AG09309 (cell line): ENCODE measurements at regions not wholly inside any gene's neighbourhood (a gene's known extent, or its start where the extent isn't known, plus 50 kb on each side); places are given as distances from the start of the nearest gene placed in this dataset.

Experiments used
- DNase-seq: peaks from one replicate; pipeline ENCODE4 v3.0.0-alpha.2; 2010; ENCODE audit warnings: low read depth
- H3K4me3 ChIP-seq: 2 replicates; pipeline ENCODE4 v1.5.1; 2011; ENCODE audit warnings: mild to moderate bottlenecking, low read depth, low read length, moderate library complexity; ENCODE audit not compliant: control insufficient read depth
- TF ChIP-seq, protein P1 (sequence below): IDR thresholded peaks from 2 replicates; pipeline ENCODE4 v1.5.1; 2011; ENCODE audit warnings: mild to moderate bottlenecking, low read depth, low read length, inconsistent platforms; ENCODE audit not compliant: insufficient read depth, control insufficient read depth; ENCODE audit errors: missing control alignments

DNA sequence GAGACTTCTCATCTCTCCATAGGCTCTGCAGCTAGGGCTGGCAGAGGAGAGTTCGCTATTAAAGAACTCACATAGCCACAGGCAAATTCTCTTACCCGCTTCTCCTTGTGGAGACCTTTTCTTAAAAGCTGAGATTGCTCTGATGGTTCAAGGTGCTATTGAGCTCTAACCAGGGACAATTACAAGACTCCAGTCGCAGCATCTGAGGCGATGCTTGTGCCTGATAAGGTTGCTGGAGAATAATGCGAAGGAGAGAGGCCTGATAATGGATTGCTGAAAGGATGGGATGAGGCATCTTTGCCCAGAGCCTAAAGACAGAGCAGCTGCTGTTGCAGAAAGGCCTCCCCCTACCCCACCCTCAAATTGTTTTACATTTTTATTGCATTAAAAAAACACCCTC, 244.5 kb upstream of the SOX14 start:
- H3K4me3 ChIP-seq, result no peak overlapping the region
- TF ChIP-seq, protein P1, sequence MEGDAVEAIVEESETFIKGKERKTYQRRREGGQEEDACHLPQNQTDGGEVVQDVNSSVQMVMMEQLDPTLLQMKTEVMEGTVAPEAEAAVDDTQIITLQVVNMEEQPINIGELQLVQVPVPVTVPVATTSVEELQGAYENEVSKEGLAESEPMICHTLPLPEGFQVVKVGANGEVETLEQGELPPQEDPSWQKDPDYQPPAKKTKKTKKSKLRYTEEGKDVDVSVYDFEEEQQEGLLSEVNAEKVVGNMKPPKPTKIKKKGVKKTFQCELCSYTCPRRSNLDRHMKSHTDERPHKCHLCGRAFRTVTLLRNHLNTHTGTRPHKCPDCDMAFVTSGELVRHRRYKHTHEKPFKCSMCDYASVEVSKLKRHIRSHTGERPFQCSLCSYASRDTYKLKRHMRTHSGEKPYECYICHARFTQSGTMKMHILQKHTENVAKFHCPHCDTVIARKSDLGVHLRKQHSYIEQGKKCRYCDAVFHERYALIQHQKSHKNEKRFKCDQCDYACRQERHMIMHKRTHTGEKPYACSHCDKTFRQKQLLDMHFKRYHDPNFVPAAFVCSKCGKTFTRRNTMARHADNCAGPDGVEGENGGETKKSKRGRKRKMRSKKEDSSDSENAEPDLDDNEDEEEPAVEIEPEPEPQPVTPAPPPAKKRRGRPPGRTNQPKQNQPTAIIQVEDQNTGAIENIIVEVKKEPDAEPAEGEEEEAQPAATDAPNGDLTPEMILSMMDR, result no peak
- DNase-seq, result no peak

DNA sequence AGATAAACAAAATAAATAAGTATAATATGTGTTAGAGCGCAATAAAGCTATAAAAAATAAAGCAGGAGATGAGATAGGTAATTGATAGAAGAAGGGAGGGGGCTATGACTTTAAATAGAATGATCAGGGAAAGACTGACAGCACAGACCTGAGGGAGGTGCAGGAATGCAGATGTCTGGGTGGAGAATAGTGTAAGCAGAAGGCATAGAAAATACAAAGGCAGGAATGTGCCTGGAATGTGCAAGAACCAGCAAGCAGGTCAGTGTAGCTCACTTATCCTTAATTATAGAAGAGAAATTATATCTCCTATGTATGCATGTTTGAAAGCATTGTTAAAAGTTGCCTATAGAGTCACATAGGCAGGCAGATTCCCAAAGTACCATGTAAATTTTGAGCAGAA, 239.4 kb upstream of the SOX14 start:
- H3K4me3 ChIP-seq, result no peak overlapping the region
- DNase-seq, result no peak
- TF ChIP-seq, protein P1, result no peak

DNA sequence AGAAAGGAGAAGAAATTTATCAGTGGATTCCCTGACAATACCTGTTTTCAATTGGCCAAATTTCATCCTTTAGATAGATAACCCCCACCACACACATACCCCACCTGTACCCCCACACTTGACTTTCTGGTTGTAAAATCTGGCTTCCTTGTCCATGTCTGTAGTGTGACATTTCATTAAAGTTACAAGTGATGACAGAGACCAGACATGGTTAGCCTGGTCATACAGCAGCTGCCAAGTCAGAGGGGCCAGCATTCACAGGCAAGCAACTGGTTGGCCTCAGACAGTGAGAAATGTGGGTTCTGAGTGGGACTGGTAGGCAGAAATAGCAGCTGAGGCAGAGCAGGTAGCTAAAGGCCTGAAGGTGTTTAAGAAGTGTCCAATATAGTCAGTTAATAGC, 238.6 kb upstream of the SOX14 start:
- TF ChIP-seq, protein P1, result no peak
- no peak for DNase-seq
- H3K4me3 ChIP-seq, result no peak overlapping the region

DNA sequence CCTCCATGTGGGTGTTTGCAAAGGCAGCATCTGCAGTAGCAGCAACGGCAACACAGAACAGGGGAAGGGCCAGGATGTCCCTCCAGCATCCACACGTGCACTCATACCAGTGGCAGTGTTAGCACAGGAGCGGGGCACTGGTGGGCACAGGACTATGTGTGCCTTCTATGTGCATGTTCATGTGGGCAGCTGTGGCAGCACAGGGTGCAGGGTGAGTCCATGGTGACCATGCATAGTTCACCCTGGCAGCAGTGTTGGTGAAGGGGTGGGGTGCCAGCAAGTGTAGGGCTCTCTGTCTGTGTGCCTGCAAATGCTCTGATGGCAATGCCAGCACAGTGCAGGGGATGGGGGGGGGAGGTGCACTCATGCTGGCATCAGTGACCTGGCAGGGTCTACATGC, 222.1 kb upstream of the SOX14 start:
- no peak overlapping the region for H3K4me3 ChIP-seq
- TF ChIP-seq, protein P1, result no peak
- DNase-seq, result no peak

DNA sequence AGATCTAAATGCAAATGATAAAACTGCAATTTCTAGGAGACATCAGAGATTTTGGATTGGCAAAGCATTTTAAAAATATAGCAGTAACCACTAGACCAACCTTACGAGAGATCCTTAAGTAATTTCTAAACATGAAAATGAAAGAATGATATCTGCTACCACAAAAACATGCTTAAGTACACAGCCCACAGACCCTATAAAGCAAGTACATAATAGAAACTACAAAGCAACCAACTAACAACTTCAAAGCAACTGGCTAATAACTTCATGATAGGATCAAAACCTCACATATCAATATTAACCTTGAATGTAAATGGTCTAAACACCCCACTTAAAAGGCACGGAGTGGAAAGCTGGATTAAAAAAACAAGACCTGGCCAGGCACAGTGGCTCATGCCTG, 209.9 kb upstream of the SOX14 start:
- TF ChIP-seq, protein P1, result no peak
- no peak for DNase-seq
- no peak overlapping the region for H3K4me3 ChIP-seq

DNA sequence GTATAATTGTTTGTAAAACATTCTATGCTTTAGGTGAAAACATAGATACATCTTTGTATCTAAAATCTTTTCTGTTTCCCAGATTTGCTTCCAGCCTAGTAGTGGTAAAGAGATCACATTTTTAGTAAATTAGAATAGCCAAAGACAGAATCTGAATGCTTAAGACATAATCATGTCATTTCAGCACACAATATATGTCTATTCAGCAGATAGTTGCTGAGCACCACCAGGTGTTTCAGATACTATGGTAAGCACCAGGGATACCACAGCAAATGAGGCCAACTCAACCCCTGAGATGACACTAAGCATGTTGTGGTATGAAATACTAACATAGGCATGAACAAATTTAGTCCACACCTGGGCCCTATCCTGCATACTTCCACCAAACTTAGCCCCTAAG, 195.2 kb upstream of the SOX14 start:
- TF ChIP-seq, protein P1, result no peak
- DNase-seq, result no peak
- H3K4me3 ChIP-seq, result no peak overlapping the region

DNA sequence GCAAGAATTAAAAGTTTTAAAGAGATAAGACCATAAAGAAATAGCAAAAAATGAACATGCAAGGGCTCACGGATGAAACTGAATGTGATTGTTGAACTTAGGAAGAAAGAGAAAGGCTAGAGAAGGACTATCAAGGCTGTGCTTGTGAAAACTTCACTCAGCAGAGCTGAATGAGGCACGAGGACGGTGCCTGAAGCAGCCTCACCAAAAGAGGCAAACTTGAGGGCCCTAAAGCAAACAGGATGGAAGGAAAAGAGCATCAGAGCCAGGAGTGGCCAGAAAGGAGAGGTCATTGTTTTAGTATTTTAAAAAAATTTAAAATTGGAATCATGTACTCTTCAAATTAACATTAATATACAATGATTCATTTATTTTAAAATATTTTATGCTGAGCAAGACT, 191.2 kb upstream of the SOX14 start:
- DNase-seq, result no peak
- TF ChIP-seq, protein P1, result no peak
- H3K4me3 ChIP-seq, result no peak overlapping the region
